Activated CD4-positive, alpha-beta T cell treated with anti-CD3 and anti-CD28 coated beads, Interleukin-2, amount 50 U/mL, for 48 hours (primary cell): ENCODE measurements at regions not wholly inside any gene's neighbourhood (a gene's known extent, or its start where the extent isn't known, plus 50 kb on each side); places are given as distances from the start of the nearest gene placed in this dataset.
"Not testable (repeated sequence)": the region's sequence is repeated elsewhere in the genome, so short reads cannot be mapped to it uniquely, and the experiment has no call there.

Experiments used
- DNase-seq, 2 experiments: peaks; one replicate each; pipeline ENCODE4 v3.0.0-alpha.2; 2020

GRCh38 chr15:22134941-22135566 is 54.7 kb downstream of the OR4M2 start:
- DNase-seq, result not testable (repeated sequence)

- not testable (repeated sequence) for DNase-seq
Measured at GRCh38 chr15:22137572-22137971, 57.2 kb downstream of the OR4M2 start.

DNA sequence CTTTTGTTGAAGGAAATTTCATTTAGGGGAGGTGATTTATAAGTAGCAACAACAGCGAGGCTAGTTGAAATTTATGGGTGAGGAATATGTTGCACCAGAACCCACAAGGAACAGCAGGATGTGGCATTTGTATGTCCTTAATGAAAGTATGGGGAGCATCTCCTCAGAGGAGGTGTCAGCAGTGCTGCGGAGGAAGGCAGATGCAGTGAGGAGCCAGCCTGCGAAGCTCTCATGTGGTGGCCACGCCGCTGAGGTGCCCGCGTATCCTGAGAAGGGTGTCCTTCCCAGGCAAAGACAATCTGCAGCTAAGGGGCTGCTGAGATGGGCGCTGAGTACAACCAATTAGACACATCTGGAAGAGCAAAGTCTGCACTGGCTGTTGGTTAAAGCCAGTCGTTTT is 60.8 kb downstream of the OR4M2 start:
- not testable (repeated sequence) for DNase-seq

GRCh38 chr15:22148109-22148508 is 67.8 kb downstream of the OR4M2 start:
- not testable (repeated sequence) for DNase-seq

DNA sequence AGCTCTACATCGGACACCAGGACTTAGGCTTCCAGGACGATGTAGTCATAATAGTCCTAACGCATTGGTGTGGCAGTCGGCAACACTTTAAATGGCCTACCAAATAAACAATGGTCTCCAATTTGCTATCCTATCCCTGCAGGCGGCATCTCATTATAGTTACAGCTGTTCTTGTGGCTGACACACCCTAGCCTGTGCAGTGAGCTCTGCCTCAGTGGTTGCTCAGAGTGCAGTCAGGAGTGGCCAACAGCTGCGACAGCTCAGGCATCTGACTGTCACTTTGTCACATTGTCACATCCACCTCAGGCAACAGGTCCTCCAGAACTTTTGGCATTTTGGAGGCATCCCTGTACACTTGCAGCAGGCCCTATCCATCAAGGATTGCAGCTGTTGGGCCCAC is 77.9 kb downstream of the OR4M2 start:
- not testable (repeated sequence) for DNase-seq

GRCh38 chr15:22160283-22160682 is 80.0 kb downstream of the OR4M2 start:
- not testable (repeated sequence) for DNase-seq

GRCh38 chr15:22160741-22161140 is 80.4 kb downstream of the OR4M2 start:
- not testable (repeated sequence) for DNase-seq

- DNase-seq, result not testable (repeated sequence)
Measured at GRCh38 chr15:22161398-22161797, 81.1 kb downstream of the OR4M2 start.

GRCh38 chr15:22163715-22164114 is 83.4 kb downstream of the OR4M2 start:
- not testable (repeated sequence) for DNase-seq

GRCh38 chr15:22167521-22167920 is 87.2 kb downstream of the OR4M2 start:
- not testable (repeated sequence) for DNase-seq

DNA sequence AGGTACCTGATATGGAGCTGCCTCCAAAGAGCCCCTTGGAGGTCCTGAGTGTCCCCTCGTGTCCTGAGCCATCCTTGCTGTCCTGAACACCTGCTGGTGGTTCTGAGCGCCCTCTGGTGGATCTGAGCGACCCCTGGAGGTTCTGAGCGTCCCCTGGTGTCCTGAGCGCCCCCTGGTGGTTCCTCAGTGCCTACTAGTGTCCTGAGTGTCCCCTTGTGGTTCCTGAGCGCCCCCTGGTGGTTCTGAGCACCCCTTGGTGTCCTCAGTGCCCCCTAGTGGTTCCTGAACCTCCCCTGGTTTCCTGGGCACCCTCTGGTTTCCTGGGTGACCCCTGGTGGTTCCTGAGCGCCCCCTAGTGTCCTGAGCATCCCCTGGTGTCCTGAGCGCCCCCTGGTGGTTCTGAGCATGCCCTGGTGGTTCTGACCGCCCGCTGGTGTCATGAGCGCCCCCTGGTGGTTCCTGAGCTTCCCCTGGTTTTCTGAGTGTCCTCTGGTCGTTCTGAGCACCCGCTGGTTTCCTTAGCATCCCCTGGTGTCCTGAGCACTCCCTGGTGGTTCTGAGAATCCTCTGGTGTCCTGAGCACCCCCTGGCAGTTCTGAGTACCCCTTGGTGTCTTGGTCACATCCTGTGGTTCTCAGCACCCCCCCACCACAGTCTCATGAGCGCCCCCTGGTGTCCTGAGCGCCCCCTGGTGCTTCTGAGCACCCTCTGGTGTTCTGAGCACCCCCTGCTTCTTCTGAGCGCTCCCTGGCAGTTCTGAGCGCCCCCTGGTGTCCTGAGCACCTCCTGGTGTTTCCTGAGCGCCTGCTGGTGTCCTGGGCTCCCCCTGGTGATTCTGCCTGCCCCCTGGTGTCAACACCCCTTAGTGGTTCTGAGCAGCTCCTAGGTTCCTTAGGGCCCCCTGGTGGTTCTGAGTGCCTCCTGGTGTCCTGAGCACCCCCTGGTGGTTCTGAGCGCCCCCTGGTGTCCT is 93.0 kb downstream of the OR4M2 start:
- DNase-seq, result not testable (repeated sequence)

DNA sequence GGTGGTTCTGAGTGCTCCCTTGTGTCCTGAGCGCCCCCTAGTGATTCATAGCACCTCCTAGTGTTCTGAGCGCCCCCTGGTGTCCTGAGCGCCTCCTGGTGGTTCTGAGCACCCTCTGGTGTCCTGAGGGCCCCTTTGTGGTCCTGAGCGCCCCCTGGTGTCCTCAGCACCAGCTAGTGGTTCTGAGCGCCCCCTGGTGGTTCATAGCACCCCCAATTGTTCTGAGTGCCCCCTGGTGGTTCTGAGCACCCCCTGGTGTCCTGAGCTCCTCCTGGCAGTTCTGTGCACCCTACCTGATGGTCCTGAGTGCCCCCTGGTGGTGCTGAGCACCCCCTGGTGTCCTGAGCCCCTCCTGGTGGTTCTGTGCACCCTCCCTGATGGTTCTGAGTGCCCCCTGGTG is 93.8 kb downstream of the OR4M2 start:
- DNase-seq, result not testable (repeated sequence)

DNA sequence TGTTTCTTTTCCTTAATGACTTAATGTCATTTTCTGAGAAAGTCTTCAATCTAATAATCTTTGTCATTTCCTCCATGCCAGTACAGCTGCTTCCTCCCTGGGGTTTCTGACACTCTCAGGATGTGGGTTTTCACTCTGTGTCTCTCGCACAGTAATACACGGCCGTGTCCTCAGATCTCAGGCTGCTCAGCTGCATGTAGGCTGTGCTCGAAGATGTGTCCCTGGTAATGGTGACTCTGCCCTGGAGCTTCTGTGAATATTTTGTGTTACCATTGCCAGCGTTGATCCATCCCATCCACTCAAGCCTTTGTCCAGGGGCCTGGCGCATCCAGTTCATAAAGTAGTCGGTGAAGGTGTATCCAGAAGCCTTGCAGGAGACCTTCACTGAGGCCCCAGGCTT is 97.6 kb downstream of the OR4M2 start:
- not testable (repeated sequence) for DNase-seq

DNA sequence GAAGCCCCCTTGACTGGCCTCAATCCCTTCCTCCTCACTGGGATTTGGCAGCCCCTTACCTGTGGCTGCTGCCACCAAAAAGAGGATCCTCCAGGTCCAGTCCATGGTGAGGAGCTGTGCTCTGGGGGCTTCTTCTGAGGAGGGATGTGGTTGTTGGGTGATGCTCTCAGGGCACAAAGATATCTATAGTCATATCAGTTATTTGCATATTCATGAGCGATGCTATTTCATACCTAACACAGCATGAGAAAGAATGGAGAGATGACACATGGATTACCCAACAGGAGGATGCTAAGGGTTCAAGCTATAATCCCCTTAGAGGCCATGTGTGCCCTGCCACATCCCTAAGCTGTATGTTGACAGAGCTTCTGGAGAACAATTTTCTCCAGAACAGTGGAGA is 98.1 kb downstream of the OR4M2 start:
- DNase-seq, result not testable (repeated sequence)

- DNase-seq, result not testable (repeated sequence)
Measured at GRCh38 chr15:22179043-22179442, 98.7 kb downstream of the OR4M2 start.

GRCh38 chr15:22180611-22181010 is 100.3 kb downstream of the OR4M2 start:
- not testable (repeated sequence) for DNase-seq

- not testable (repeated sequence) for DNase-seq
Measured at GRCh38 chr15:22184678-22185077, 104.4 kb downstream of the OR4M2 start.

DNA sequence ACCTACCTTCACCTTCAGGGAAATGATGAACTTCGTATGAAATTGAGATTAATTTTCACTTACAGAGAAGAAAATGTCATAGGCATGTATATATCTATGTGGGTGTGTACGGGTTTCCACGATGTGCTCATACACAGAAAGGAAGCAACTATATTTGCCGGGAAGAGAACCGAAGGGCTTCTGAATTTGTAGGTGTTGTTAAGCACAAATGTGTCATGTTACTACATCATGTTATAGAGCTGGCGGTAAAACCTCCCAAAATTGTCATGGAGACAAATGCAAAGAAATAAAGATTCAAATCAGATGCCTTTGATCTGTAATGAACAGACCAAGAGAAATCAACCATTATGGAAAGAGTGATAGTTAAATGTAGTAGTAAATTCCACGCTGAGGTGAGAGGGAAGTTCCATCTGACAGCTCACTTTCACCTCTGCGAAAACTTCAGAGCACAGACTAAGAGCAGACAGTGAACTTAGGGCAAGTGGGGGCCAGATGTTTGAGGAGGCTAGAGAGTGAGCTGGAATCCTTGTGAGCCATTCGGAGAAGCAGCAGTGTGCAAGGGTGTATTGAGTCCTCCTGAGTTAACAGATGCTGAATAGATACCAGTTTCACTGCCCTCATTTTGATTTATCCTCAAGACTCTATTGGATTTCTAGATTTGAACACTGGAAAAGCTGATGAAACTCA is 106.7 kb downstream of the OR4M2 start:
- DNase-seq, result not testable (repeated sequence)

DNA sequence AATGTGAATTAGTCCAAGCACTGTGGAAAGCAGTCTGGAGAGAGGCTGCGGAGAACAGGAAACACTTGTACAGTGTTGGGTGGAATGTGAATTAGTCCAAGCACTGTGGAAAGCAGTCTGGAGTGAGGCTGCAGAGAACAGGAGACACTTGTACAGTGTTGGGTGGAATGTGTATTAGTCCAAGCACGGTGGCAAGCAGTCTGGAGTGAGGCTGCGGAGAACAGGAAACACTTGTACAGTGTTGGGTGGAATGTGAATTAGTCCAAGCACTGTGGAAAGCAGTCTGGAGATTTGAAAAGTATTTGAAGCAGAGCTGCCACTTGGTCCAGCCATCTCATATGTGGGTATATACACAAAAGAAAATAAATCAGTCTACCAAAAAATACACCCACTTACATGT is 111.5 kb downstream of the OR4M2 start:
- DNase-seq, result not testable (repeated sequence)

DNA sequence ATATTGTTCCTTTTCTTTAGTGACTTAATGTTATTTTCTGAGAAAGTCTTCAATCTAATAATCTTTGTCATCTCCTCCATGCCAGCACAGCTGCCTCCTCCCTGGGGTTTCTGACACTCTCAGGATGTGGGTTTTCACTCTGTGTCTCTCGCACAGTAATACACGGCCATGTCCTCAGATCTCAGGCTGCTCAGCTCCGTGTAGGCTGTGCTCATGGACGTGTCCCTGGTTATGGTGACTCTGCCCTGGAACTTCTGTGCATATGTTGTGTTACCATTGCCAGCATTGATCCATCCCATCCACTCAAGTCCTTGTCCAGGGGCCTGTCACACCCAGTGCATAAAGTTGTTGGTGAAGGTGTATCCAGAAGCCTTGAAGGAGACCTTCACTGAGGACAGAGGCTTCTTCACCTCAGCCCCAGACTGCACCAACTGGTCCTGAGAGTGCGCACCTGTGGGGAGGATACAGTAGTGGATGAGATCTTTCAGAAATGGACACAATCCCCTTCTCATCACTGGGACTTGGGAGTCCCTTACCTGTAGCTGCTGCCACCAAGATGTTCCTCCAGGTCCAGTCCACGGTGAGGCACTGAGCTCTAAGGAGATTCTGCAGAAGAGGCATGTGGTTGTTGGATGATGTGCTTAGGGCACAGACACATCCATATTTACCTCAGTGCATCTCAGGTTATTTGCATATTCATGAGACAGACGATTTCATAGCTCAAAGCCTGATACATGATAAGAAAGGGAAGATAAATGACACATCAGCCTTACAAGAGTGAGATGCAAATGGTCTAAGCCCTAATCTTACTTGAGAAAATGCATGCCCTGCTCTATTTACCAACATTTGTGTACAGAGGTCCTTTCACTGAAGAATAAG is 114.7 kb downstream of the OR4M2 start:
- DNase-seq, result not testable (repeated sequence)

- DNase-seq, result not testable (repeated sequence)
Measured at GRCh38 chr15:22196423-22196822, 116.1 kb downstream of the OR4M2 start.

DNA sequence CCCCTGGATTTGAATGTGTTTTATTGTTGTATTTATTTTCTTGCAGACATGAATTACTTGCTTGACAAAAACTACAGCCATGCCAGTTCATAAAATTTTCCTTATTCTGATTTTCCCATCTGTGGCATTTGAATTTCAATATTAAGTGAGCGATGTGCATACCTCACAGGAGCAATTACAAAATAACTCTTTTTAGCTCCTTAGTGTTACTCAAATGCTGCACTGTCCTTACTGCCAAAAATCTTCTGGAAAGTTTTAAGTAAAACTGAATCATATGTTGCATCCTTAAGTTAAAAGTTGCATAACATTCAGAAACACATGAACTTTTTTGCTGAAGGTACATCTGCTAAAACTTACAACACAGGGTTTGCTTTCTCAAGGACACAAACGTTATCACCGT is 120.1 kb downstream of the OR4M2 start:
- not testable (repeated sequence) for DNase-seq
